WTC11 (cell line): ENCODE measurements at regions not wholly inside any gene's neighbourhood (a gene's known extent, or its start where the extent isn't known, plus 50 kb on each side); places are given as distances from the start of the nearest gene placed in this dataset.

Experiments
- ATAC-seq: fragments of 200-7000 bp; cut with Tn5 transposase; 2 replicates; pipeline ENCODE4 v1.10.0; 2021; ENCODE audit warnings: mild to moderate bottlenecking, moderate library complexity
- CTCF ChIA-PET: fragments of 300-600 bp; sonication (Branson Sonifier 250); formaldehyde crosslinking; loops from one replicate; lab custom pipeline; 2021; ENCODE audit warnings: antibody characterized with exemption; lab: Charles Lee
- POLR2A ChIA-PET: fragments of 350-600 bp; sonication (Branson Sonifier 250); formaldehyde crosslinking; loops from one replicate; lab custom pipeline; 2021; ENCODE audit warnings: antibody characterized with exemption; lab: Charles Lee
- DNase-seq: peaks from one replicate; pipeline ENCODE4 v3.0.0; 2021; ENCODE audit warnings: low spot score
- H3K27ac Mint-ChIP-seq: 2 replicates; pipeline ENCODE4 v1.8.0; 2021; ENCODE audit warnings: mixed read lengths
- H3K27me3 Mint-ChIP-seq: 2 replicates; pipeline ENCODE4 v1.8.0; 2021; ENCODE audit warnings: low read depth, mild to moderate bottlenecking, moderate library complexity, mixed read lengths
- H3K36me3 Mint-ChIP-seq: 2 replicates; pipeline ENCODE4 v1.8.0; 2021; ENCODE audit warnings: mixed read lengths
- H3K4me1 Mint-ChIP-seq: 2 replicates; pipeline ENCODE4 v1.8.0; 2022; ENCODE audit warnings: mixed read lengths
- H3K4me3 Mint-ChIP-seq: 2 replicates; pipeline ENCODE4 v1.8.0; 2021; ENCODE audit warnings: mild to moderate bottlenecking, moderate library complexity, mixed read lengths
- H3K9me3 Mint-ChIP-seq: 2 replicates; pipeline ENCODE4 v1.8.0; 2021; ENCODE audit warnings: mixed read lengths
- ARID4B ChIP-seq: sonication (generic); formaldehyde crosslinking; IDR thresholded peaks from 2 replicates; pipeline ENCODE4 v1.8.0; 2023; ENCODE audit warnings: missing genetic modification reagents, mild to moderate bottlenecking, borderline replicate concordance
- E2F4 ChIP-seq: sonication (generic); formaldehyde crosslinking; IDR thresholded peaks from 2 replicates; pipeline ENCODE4 v1.8.1; 2022; ENCODE audit warnings: low read depth, mild to moderate bottlenecking, moderate library complexity, missing genetic modification reagents, borderline replicate concordance
- ESRRA ChIP-seq: sonication (generic); formaldehyde crosslinking; IDR thresholded peaks from 2 replicates; pipeline ENCODE4 v1.8.1; 2022; ENCODE audit warnings: mild to moderate bottlenecking, missing genetic modification reagents, borderline replicate concordance
- FOXK1 ChIP-seq: sonication (generic); formaldehyde crosslinking; IDR thresholded peaks from 2 replicates; pipeline ENCODE4 v1.8.0; 2022; ENCODE audit warnings: mild to moderate bottlenecking, moderate library complexity, missing genetic modification reagents
- FOXP4 ChIP-seq: sonication (generic); formaldehyde crosslinking; IDR thresholded peaks from 2 replicates; pipeline ENCODE4 v1.8.0; 2022; ENCODE audit warnings: mild to moderate bottlenecking, missing genetic modification reagents
- GRHL2 ChIP-seq: fragments of 250-450 bp; sonication (Bioruptor Pico); IDR thresholded peaks from 2 replicates; pipeline ENCODE4 v1.8.0; 2022; ENCODE audit warnings: mild to moderate bottlenecking, moderate library complexity; ENCODE audit not compliant: insufficient replicate concordance, severe bottlenecking
- NFYB ChIP-seq: sonication (generic); formaldehyde crosslinking; conservative IDR thresholded peaks from 2 replicates; pipeline ENCODE4 v1.8.0; 2022; ENCODE audit warnings: low read depth, missing genetic modification reagents
- NR1H2 ChIP-seq: sonication (generic); formaldehyde crosslinking; IDR thresholded peaks from 2 replicates; pipeline ENCODE4 v1.9.0; 2021; ENCODE audit warnings: mild to moderate bottlenecking, moderate library complexity, missing genetic modification reagents
- NR2C2 ChIP-seq: sonication (generic); formaldehyde crosslinking; IDR thresholded peaks from 2 replicates; pipeline ENCODE4 v1.8.0; 2022; ENCODE audit warnings: mild to moderate bottlenecking, missing genetic modification reagents
- NR3C1 ChIP-seq: sonication (generic); formaldehyde crosslinking; conservative IDR thresholded peaks from 2 replicates; pipeline ENCODE4 v1.8.1; 2023; ENCODE audit warnings: low read depth, mild to moderate bottlenecking, missing genetic modification reagents
- RELA ChIP-seq: sonication (generic); formaldehyde crosslinking; IDR thresholded peaks from 2 replicates; pipeline ENCODE4 v1.8.1; 2022; ENCODE audit warnings: missing genetic modification reagents, mild to moderate bottlenecking, borderline replicate concordance
- SMAD3 ChIP-seq: sonication (generic); formaldehyde crosslinking; IDR thresholded peaks from 2 replicates; pipeline ENCODE4 v1.8.0; 2022; ENCODE audit warnings: missing genetic modification reagents, mild to moderate bottlenecking, borderline replicate concordance
- SOX15 ChIP-seq: fragments of 250-450 bp; sonication (Bioruptor Pico); IDR thresholded peaks from 2 replicates; pipeline ENCODE4 v1.9.0; 2021; ENCODE audit warnings: mild to moderate bottlenecking
- SP1 ChIP-seq: sonication (generic); formaldehyde crosslinking; conservative IDR thresholded peaks from 2 replicates; pipeline ENCODE4 v1.8.1; 2022; ENCODE audit warnings: missing genetic modification reagents
- TEAD1 ChIP-seq: sonication (generic); formaldehyde crosslinking; IDR thresholded peaks from 2 replicates; pipeline ENCODE4 v1.8.0; 2022; ENCODE audit warnings: mild to moderate bottlenecking, missing genetic modification reagents
- ZNF121 ChIP-seq: sonication (generic); formaldehyde crosslinking; IDR thresholded peaks from 2 replicates; pipeline ENCODE4 v1.8.0; 2023; ENCODE audit warnings: missing genetic modification reagents
- ZNF281 ChIP-seq: sonication (generic); formaldehyde crosslinking; IDR thresholded peaks from 2 replicates; pipeline ENCODE4 v1.8.0; 2023; ENCODE audit warnings: mild to moderate bottlenecking, missing genetic modification reagents
- ZNF423 ChIP-seq: fragments of 250-450 bp; sonication (Bioruptor Pico); IDR thresholded peaks from 2 replicates; pipeline ENCODE4 v2.1.2; 2022; ENCODE audit warnings: mild to moderate bottlenecking, moderate library complexity
- ZNF671 ChIP-seq: fragments of 250-450 bp; sonication (Bioruptor Pico); IDR thresholded peaks from 2 replicates; pipeline ENCODE4 v1.8.0; 2021; ENCODE audit warnings: mild to moderate bottlenecking

- H3K27ac Mint-ChIP-seq, result no peak overlapping the region
- ChIA-PET CTCF (no interaction called here), POLR2A (no interaction called here)
Observed at GRCh38 chr10:3539696-3540383, 245.2 kb downstream of the KLF6 start.

GRCh38 chr10:3538656-3539531, 246.1 kb downstream of the KLF6 start:
- Mint-ChIP-seq H3K4me3 (no peak overlapping the region), H3K27ac (no peak overlapping the region), H3K27me3 (no peaks in the 10 kb centered on the region), H3K9me3 (no peaks in the 10 kb centered on the region), H3K36me3 (no peaks in the 10 kb centered on the region), H3K4me1 (peaks cover 9% of the 10 kb centered on the region)
- no peak for DNase-seq
- POLR2A ChIA-PET, result no interaction called here
- ATAC-seq, result no peak
- CTCF ChIA-PET, result no interaction called here
- TF ChIP-seq ZNF423 (CRISPR knock-in tag) (no peak), GRHL2 (CRISPR knock-in tag) (no peak), ZNF121 (CRISPR knock-in tag) (no peak), SOX15 (no peak), SP1 (CRISPR knock-in tag) (no peak), RELA (no peak), NR2C2 (CRISPR knock-in tag) (no peak), E2F4 (CRISPR knock-in tag) (no peak), ARID4B (CRISPR knock-in tag) (no peak), ZNF281 (CRISPR knock-in tag) (no peak), NR1H2 (CRISPR knock-in tag) (no peak), FOXP4 (CRISPR knock-in tag) (no peak), NR3C1 (CRISPR knock-in tag) (no peak), FOXK1 (CRISPR knock-in tag) (no peak), SMAD3 (CRISPR knock-in tag) (no peak)

More at GRCh38 chr10:3539696-3540383, 245.2 kb downstream of the KLF6 start:
- TF ChIP-seq TEAD1 (CRISPR knock-in tag) (no peak), ZNF671 (no peak), E2F4 (CRISPR knock-in tag) (no peak), ESRRA (CRISPR knock-in tag) (no peak), NFYB (no peak), GRHL2 (CRISPR knock-in tag) (no peak)
- H3K36me3 Mint-ChIP-seq, result no peaks in the 10 kb centered on the region
- no peak overlapping the region for H3K4me3 Mint-ChIP-seq
- ATAC-seq, result no peak
- peaks cover 7% of the 10 kb centered on the region for H3K9me3 Mint-ChIP-seq
- DNase-seq, result no peak
- peaks cover 9% of the 10 kb centered on the region for H3K4me1 Mint-ChIP-seq
- H3K27me3 Mint-ChIP-seq, result no peaks in the 10 kb centered on the region
